ENCODE measurements at regions not wholly inside any gene's neighbourhood (a gene's known extent, or its start where the extent isn't known, plus 50 kb on each side); places are given as distances from the start of the nearest gene placed in this dataset.

GRCh38 chr16:63980763-63981162, 1141.1 kb downstream of the CDH11 start (continued):
- TF ChIP-seq BCL3 (IDR thresholded peaks at IDR 0.05; ENCODE audit: borderline replicate concordance, insufficient read depth, low read depth, low read length, poor library complexity, severe bottlenecking) (no peak), NR2F1 (conservative IDR thresholded peaks at IDR 0.05) (no peak), CBX5 (IDR thresholded peaks at IDR 0.05; ENCODE audit: low read depth) (no peak)

GRCh38 chr16:63978240-63978639, 1143.6 kb downstream of the CDH11 start:
- BruUV-seq (replicated peaks), result no TSS peak
- TF ChIP-seq RUNX3 (IDR thresholded peaks at IDR 0.05; ENCODE audit: low read length) (no peak), SMAD1 (IDR thresholded peaks at IDR 0.05; ENCODE audit: low read depth, partially characterized antibody) (no peak), SRF (IDR thresholded peaks at IDR 0.05; ENCODE audit: low read depth in 2 of 2, low read length in 2 of 2) (no peak), TCF7 (IDR thresholded peaks at IDR 0.05; ENCODE audit: borderline replicate concordance) (no peak), NRF1 (conservative IDR thresholded peaks at IDR 0.05; ENCODE audit: low read depth, low read length) (no peak), NR2C2 (IDR thresholded peaks at IDR 0.05; ENCODE audit: borderline replicate concordance, control insufficient read depth, insufficient read length, low read depth) (no peak)
- TF ChIP-seq, protein P1, sequence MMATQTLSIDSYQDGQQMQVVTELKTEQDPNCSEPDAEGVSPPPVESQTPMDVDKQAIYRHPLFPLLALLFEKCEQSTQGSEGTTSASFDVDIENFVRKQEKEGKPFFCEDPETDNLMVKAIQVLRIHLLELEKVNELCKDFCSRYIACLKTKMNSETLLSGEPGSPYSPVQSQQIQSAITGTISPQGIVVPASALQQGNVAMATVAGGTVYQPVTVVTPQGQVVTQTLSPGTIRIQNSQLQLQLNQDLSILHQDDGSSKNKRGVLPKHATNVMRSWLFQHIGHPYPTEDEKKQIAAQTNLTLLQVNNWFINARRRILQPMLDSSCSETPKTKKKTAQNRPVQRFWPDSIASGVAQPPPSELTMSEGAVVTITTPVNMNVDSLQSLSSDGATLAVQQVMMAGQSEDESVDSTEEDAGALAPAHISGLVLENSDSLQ (IDR thresholded peaks at IDR 0.05), result no peak
- TF ChIP-seq, protein P2, sequence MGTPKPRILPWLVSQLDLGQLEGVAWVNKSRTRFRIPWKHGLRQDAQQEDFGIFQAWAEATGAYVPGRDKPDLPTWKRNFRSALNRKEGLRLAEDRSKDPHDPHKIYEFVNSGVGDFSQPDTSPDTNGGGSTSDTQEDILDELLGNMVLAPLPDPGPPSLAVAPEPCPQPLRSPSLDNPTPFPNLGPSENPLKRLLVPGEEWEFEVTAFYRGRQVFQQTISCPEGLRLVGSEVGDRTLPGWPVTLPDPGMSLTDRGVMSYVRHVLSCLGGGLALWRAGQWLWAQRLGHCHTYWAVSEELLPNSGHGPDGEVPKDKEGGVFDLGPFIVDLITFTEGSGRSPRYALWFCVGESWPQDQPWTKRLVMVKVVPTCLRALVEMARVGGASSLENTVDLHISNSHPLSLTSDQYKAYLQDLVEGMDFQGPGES (IDR thresholded peaks at IDR 0.05), result no peak
- TF ChIP-seq, protein P3, sequence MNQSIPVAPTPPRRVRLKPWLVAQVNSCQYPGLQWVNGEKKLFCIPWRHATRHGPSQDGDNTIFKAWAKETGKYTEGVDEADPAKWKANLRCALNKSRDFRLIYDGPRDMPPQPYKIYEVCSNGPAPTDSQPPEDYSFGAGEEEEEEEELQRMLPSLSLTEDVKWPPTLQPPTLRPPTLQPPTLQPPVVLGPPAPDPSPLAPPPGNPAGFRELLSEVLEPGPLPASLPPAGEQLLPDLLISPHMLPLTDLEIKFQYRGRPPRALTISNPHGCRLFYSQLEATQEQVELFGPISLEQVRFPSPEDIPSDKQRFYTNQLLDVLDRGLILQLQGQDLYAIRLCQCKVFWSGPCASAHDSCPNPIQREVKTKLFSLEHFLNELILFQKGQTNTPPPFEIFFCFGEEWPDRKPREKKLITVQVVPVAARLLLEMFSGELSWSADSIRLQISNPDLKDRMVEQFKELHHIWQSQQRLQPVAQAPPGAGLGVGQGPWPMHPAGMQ (IDR thresholded peaks at IDR 0.05; ENCODE audit: borderline replicate concordance), result no peak
- SMC1A ChIA-PET (ENCODE audit: uncharacterized antibody, unreplicated experiment), result interaction anchor here (0.6 kb wide), 1 partner anchor 22 kb away, joined by 3 read pairs; no protein-coding TSS in a partner anchor

More at GRCh38 chr16:63978240-63978639, 1143.6 kb downstream of the CDH11 start:
- ChIA-PET RAD21 (ENCODE audit: unreplicated experiment) (no interaction called here), POLR2A (no interaction called here), CTCF (no interaction called here)
- H3K36me3 ChIP-seq (ENCODE audit: control insufficient read depth in 2 of 2, insufficient read depth in 2 of 2, low read length in 1 of 2), result no peaks in the 10 kb centered on the region
- no peak for DNase-seq (ENCODE audit: low read depth, low spot score)
- FAIRE-seq, result no peak
- in situ Hi-C loops (cut with MboI) (no loop called here), intact Hi-C loops (cut with micrococcal nuclease; ENCODE audit: unreplicated experiment) (no loop called here)
- ATAC-seq, result no peak
- no peaks in the 10 kb centered on the region for H3K4me1 ChIP-seq (ENCODE audit: control insufficient read depth, insufficient read depth, low read length)
- H3K9me3 ChIP-seq (replicated peaks; ENCODE audit: control insufficient read depth, insufficient read depth, low read length), result no peaks in the 10 kb centered on the region
- H2AFZ ChIP-seq (ENCODE audit: control insufficient read depth, low read depth, low read length), result no peak overlapping the region
- H4K20me1 ChIP-seq (ENCODE audit: control insufficient read depth, insufficient read depth), result no peaks in the 10 kb centered on the region
- H3K9ac ChIP-seq (ENCODE audit: control insufficient read depth, insufficient read depth, low read length), result no peak overlapping the region
- H3K27ac ChIP-seq (ENCODE audit: control insufficient read depth, insufficient read depth), result no peak overlapping the region
- no peaks in the 10 kb centered on the region for H3K79me2 ChIP-seq (ENCODE audit: control insufficient read depth, insufficient read depth, low read length)
- no peak overlapping the region for H3K4me3 ChIP-seq
- H3K27me3 ChIP-seq (replicated peaks in 1 of 2; ENCODE audit: control insufficient read depth in 2 of 2, insufficient read depth in 2 of 2, low read length in 1 of 2), result no peaks in the 10 kb centered on the region
- H3K4me2 ChIP-seq (ENCODE audit: control insufficient read depth, insufficient read depth), result no peak overlapping the region
